Gastroesophageal sphincter (tissue), 4 donors: ENCODE measurements at regions not wholly inside any gene's neighbourhood (a gene's known extent, or its start where the extent isn't known, plus 50 kb on each side); places are given as distances from the start of the nearest gene placed in this dataset.

Source experiments
- ATAC-seq: fragments of 150-250 bp; one replicate; pipeline ENCODE4 v1.9.1; 2016; ENCODE audit warnings: mild to moderate bottlenecking, moderate library complexity
- H3K27ac ChIP-seq, 4 donors: fragments of 200-600 bp; sonication (generic) in 3 of 4; 1 replicate in 3 of 4; 2 replicates in 1 of 4; pipeline ENCODE4 v1.5.1; 2016 to 2019
- H3K27me3 ChIP-seq: fragments of 200-600 bp; sonication (generic); one replicate; pipeline ENCODE4 v1.5.1; 2019
- H3K36me3 ChIP-seq, 2 donors: fragments of 200-600 bp; sonication (generic); one replicate each; pipeline ENCODE4 v1.5.1; 2019; ENCODE audit warnings: control low read depth in 1 of 2
- H3K4me1 ChIP-seq, 3 donors: fragments of 200-600 bp; sonication (generic); 1 replicate in 2 of 3; 2 replicates in 1 of 3; pipeline ENCODE4 v1.5.1; 2016 to 2019; ENCODE audit warnings: control low read depth in 2 of 3
- H3K4me3 ChIP-seq, 2 donors: fragments of 200-600 bp; sonication (generic); one replicate each; pipeline ENCODE4 v1.5.1; 2019; ENCODE audit warnings: mild to moderate bottlenecking in 1 of 2, moderate library complexity in 1 of 2
- H3K9me3 ChIP-seq, 3 donors: fragments of 200-600 bp; sonication (generic); one replicate each; pipeline ENCODE4 v1.5.1; 2017 to 2019; ENCODE audit warnings: control low read depth in 2 of 3
- EP300 ChIP-seq: sonication (generic); formaldehyde crosslinking; IDR thresholded peaks from one replicate; pipeline ENCODE4 v1.6.1; 2017; ENCODE audit warnings: antibody characterized with exemption, mild to moderate bottlenecking
- POLR2A ChIP-seq, 2 donors: fragments of 450-650 bp; IDR thresholded peaks; one replicate each; pipeline ENCODE4 v1.6.1; 2017; ENCODE audit warnings: antibody characterized with exemption in 2 of 2, mild to moderate bottlenecking in 2 of 2, moderate library complexity in 1 of 2
- POLR2AphosphoS5 ChIP-seq: sonication (generic); formaldehyde crosslinking; IDR thresholded peaks from one replicate; pipeline ENCODE4 v1.6.1; 2017; ENCODE audit warnings: antibody characterized with exemption
- WGBS, 2 donors: methylation state at CpG; one replicate each; pipeline ENCODE4 v1.1.5; 2018; ENCODE audit warnings: low coverage in 1 of 2; 5-methylcytosine and 5-hydroxymethylcytosine counted together
- TF ChIP-seq, protein P1 (sequence below), 4 experiments: fragments of 200-600 bp in 2 of 4; fragments of 450-650 bp in 2 of 4; sonication (generic) in 1 of 4; IDR thresholded peaks; one replicate each; pipeline ENCODE4 v1.5.1; 2017 to 2019; ENCODE audit warnings: antibody characterized with exemption in 4 of 4, mild to moderate bottlenecking in 2 of 4, moderate library complexity in 2 of 4

DNA sequence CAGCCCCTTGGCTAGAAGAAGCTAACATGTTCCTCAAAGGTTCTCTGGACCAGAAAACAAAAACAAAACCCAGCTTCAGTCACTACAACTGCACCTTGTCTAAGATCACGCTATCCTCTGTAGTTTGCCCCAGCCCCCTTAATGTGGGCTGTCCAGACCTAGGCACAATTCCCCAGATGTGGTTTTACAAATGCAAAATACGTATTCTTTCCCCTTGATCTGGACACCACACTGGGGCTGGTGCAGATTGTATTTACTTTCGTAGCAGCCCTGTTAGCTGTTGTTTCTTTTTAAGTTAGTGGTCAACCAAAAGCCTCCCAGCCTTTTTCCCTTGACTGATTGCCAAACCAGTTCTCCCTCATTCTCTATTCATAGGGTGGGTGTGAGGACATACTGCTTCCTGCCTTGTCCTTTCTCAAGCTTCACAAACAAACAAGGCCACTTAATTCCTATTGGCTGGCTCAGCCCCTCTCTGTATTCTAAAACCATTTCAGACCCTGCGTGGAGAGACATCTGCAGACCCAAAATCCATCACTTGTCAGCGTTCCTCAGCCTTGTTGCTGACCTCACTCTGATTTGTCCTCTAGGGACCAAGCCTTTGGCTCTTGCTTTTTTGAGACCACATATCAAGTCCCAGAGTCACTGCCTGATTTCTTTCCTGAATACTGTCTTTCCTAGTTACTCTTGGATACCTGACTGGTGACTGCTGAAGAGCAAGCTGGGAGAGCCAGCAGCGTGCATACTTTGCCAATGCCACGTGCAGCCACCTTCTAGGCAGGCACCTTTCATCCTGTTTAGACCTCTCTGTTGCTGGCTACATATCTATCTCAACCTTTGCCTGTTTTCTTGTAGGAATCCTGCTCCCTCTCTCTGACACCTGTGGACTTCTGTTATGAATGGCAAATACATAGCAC, 96.4 kb upstream of the RAB3GAP2 start:
- Histone ChIP-seq H3K36me3 (no peaks in the 10 kb centered on the region), H3K4me1 (peaks cover 0 to 13% (median 0%) of the 10 kb centered on the region in 3 donors), H3K4me3 (no peak overlapping the region), H3K9me3 (peaks cover 0 to 6% (median 0%) of the 10 kb centered on the region in 3 donors), H3K27ac (no peak overlapping the region), H3K27me3 (no peaks in the 10 kb centered on the region)
- ATAC-seq, result no peak
- WGBS, 2 donors, result 61 to 70% methylated on average over 4 to 7 of the region's 7 CpGs
- TF ChIP-seq POLR2AphosphoS5 (no peak), POLR2A (IDR thresholded peaks at IDR 0.05) (no peak), EP300 (no peak)
- TF ChIP-seq, protein P1, sequence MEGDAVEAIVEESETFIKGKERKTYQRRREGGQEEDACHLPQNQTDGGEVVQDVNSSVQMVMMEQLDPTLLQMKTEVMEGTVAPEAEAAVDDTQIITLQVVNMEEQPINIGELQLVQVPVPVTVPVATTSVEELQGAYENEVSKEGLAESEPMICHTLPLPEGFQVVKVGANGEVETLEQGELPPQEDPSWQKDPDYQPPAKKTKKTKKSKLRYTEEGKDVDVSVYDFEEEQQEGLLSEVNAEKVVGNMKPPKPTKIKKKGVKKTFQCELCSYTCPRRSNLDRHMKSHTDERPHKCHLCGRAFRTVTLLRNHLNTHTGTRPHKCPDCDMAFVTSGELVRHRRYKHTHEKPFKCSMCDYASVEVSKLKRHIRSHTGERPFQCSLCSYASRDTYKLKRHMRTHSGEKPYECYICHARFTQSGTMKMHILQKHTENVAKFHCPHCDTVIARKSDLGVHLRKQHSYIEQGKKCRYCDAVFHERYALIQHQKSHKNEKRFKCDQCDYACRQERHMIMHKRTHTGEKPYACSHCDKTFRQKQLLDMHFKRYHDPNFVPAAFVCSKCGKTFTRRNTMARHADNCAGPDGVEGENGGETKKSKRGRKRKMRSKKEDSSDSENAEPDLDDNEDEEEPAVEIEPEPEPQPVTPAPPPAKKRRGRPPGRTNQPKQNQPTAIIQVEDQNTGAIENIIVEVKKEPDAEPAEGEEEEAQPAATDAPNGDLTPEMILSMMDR (IDR thresholded peaks at IDR 0.05), result no peak

DNA sequence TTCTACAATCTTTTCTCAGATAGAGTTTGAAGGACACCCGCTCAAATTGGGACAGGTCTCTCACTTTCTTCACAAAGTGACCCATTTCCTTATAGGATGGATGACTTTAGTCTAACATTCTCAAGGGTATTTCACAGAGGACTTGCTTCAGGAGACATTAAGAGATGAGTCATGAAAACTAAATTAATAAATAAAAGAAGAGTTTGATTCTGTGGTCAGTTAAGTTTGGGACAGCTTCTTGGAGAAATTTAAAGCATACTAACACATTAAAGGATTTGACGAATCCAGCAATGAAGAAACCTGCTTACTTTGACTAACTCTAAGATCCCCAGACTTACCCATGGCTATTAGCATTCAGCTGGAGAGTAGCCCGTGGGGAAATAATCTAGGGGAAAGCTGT, 95.6 kb upstream of the RAB3GAP2 start:
- Histone ChIP-seq H3K27ac (no peak overlapping the region), H3K9me3 (peaks cover 0 to 6% (median 0%) of the 10 kb centered on the region in 3 donors), H3K36me3 (no peaks in the 10 kb centered on the region), H3K4me3 (no peak overlapping the region), H3K27me3 (no peaks in the 10 kb centered on the region), H3K4me1 (peaks cover 0 to 13% (median 0%) of the 10 kb centered on the region in 3 donors)
- no peak for ATAC-seq
- WGBS, 2 donors, result 59 to 88% methylated on average over 3 of the region's 3 CpGs
- no peak for TF ChIP-seq POLR2A (IDR thresholded peaks at IDR 0.05)

DNA sequence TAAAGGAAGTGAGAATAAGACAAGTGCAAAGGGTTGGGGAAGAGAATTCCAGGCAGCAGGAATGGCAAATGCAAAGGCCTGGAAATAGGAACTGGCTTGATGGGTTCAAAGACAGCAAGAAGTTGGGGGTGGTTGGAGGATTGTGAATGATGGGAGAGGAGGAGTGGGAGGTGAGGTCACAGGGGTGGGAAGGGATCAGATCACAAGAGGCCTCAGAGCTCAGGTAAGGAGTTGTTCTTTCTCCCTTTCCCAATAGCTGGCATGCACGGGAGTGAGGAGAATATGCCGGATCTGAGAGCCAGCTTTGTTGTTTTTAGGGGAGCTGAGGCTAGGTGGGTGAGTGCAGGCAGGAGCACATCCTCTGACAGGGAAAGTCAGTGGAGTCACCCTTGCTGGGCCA, 94.0 kb upstream of the RAB3GAP2 start:
- WGBS, 2 donors, result 76% methylated on average over 2 of the region's 2 CpGs; no CpG with 5 or more reads in 1 of the 2 donors
- ATAC-seq, result no peak
- Histone ChIP-seq H3K27ac (no peak overlapping the region), H3K4me1 (peaks cover 0 to 13% (median 0%) of the 10 kb centered on the region in 3 donors), H3K9me3 (peaks cover 0 to 6% (median 0%) of the 10 kb centered on the region in 3 donors), H3K36me3 (no peaks in the 10 kb centered on the region), H3K4me3 (no peak overlapping the region), H3K27me3 (no peaks in the 10 kb centered on the region)
- TF ChIP-seq POLR2A (IDR thresholded peaks at IDR 0.05), result no peak

DNA sequence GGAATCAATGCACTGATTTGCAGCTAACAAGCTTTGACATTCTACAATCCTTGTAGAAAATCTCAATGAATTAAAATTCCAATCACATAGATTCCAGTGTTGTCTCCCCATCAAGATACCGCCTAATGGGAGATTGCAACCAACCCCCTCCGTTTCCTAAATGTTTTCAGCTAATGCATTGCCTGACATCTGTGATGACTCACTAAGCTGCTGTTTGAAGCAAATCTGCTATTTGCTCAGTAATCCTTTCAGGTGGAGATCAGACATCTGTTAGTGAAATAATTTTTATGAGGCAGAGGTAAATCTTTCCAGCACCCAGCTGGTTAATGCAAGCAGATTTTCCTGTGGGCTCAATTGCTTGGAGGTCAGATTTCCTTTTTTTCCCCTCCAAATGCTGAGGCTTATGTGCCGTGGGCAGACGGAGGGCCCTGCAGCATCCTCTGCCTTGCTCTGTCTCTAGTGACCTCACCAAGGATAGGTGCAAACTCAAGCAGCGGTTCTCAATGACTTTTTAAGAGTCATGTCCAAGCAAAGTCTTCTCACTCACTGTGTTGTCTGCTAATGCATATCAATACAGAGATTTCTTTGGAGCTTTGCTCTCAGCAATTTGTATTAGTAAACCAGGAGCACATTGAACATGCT, 91.1 kb upstream of the RAB3GAP2 start:
- H3K36me3 ChIP-seq, result no peaks in the 10 kb centered on the region
- no peak for ATAC-seq
- WGBS, 2 donors, result 43 to 71% methylated on average over 2 to 5 of the region's 5 CpGs
- no peaks in the 10 kb centered on the region for H3K27me3 ChIP-seq
- no peak overlapping the region for H3K4me3 ChIP-seq
- H3K27ac ChIP-seq, result no peak overlapping the region
- TF ChIP-seq EP300 (no peak), POLR2AphosphoS5 (no peak), POLR2A (IDR thresholded peaks at IDR 0.05) (no peak)
- TF ChIP-seq, protein P1 (IDR thresholded peaks at IDR 0.05), result no peak
- peaks cover 0 to 6% (median 0%) of the 10 kb centered on the region in 3 donors for H3K9me3 ChIP-seq
- no peaks in the 10 kb centered on the region for H3K4me1 ChIP-seq

DNA sequence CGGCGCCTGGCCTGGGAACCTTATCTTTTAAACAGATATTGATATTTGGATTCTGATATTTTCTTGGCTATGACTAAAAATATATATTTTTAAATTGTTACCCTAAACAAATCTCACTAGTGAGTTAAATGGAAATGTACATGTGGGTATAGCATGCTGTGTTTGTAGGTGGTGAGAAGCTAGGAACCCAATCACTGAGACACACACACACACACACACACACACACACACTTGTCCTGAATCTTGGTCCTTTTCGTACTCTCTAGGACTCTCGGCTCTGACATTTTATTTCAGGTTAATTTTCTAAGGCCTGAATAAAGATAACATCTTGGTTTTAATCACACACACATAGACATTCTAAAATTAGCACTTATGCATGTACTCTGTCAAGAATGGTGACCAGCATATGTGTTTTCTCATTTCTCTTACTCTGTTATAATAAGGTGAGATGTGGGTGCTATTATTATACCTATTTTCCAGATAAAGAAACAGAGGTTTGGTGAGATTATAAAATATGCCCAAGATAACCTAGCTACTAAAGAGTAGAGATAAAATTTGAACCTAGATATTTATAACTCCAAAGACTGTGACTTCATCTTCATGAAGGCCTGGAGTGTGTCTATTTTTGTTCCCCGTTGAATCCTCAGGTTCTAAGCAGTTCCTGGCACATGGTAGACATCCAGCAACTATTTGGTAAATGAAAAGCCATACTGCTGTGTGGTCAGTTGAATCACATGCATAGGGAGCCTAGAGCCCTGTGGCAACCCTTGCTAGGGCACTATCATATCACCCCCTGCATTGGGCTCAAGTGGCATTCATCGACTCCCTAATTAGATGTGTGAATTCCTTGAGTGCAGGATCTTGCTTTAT, 85.0 kb upstream of the RAB3GAP2 start:
- H3K4me1 ChIP-seq, result no peaks in the 10 kb centered on the region
- no peaks in the 10 kb centered on the region for H3K36me3 ChIP-seq
- no peak for TF ChIP-seq EP300
- no peak for TF ChIP-seq POLR2A (IDR thresholded peaks at IDR 0.05)
- TF ChIP-seq, protein P1 (IDR thresholded peaks at IDR 0.05), result no peak
- TF ChIP-seq POLR2AphosphoS5, result no peak
- no peak for ATAC-seq
- no peaks in the 10 kb centered on the region for H3K27me3 ChIP-seq
- no peak overlapping the region for H3K27ac ChIP-seq
- no peak overlapping the region for H3K4me3 ChIP-seq
- no peaks in the 10 kb centered on the region for H3K9me3 ChIP-seq
- 80 to 89% methylated on average over 5 to 6 of the region's 6 CpGs for WGBS, 2 donors
